H1 (cell line): ENCODE measurements at regions not wholly inside any gene's neighbourhood (a gene's known extent, or its start where the extent isn't known, plus 50 kb on each side); places are given as distances from the start of the nearest gene placed in this dataset.

ENCODE experiments used
- CTCF ChIA-PET: fragments of 300-600 bp; sonication (Branson Sonifier 250); formaldehyde crosslinking; loops from one replicate; lab custom pipeline; 2021; ENCODE audit not compliant: partially characterized antibody; lab: Charles Lee
- POLR2A ChIA-PET: fragments of 300-600 bp; sonication (Branson Sonifier 250); formaldehyde crosslinking; loops from one replicate; lab custom pipeline; 2021; ENCODE audit warnings: inconsistent platforms; ENCODE audit not compliant: partially characterized antibody; lab: Charles Lee
- DNase-seq, 2 experiments: peaks; one replicate each; pipeline versions ENCODE4 v3.0.0 to v3.0.0-alpha.2; 2010 to 2022; ENCODE audit warnings: low spot score in 2 of 2, low read depth in 1 of 2, mixed read lengths in 1 of 2
- FAIRE-seq: peaks from 2 replicates; lab custom pipeline; 2011; peaks lifted over from hg19 to GRCh38; lab: Jason Lieb, UNC
- H2AFZ ChIP-seq: 2 replicates; pipeline ENCODE4 v1.8.1; 2012; ENCODE audit warnings: low read length, inconsistent platforms
- H2AK5ac ChIP-seq: 2 replicates; pipeline ENCODE4 v1.6.1; 2013; ENCODE audit warnings: low read depth, low read length
- H2BK120ac ChIP-seq: replicated peaks from 2 replicates; pipeline ENCODE3; 2013; ENCODE audit warnings: low read depth, low read length, inconsistent platforms
- H2BK12ac ChIP-seq: 2 replicates; pipeline ENCODE4 v1.6.1; 2013; ENCODE audit warnings: low read depth, low read length
- H2BK15ac ChIP-seq: 2 replicates; pipeline ENCODE4 v1.6.1; 2013; ENCODE audit warnings: low read length
- H2BK20ac ChIP-seq: 2 replicates; pipeline ENCODE4 v1.6.1; 2013; ENCODE audit warnings: low read length
- H2BK5ac ChIP-seq: 2 replicates; pipeline ENCODE4 v1.6.1; 2013; ENCODE audit warnings: low read depth, low read length
- H3K14ac ChIP-seq: 2 replicates; pipeline ENCODE4 v1.6.1; 2013; ENCODE audit warnings: inconsistent platforms; ENCODE audit not compliant: insufficient read length
- H3K18ac ChIP-seq: 2 replicates; pipeline ENCODE4 v1.6.1; 2013; ENCODE audit warnings: low read length; ENCODE audit errors: extremely low read depth
- H3K23ac ChIP-seq: 2 replicates; pipeline ENCODE4 v1.6.1; 2013; ENCODE audit warnings: inconsistent platforms; ENCODE audit not compliant: insufficient read length
- H3K23me2 ChIP-seq: 2 replicates; pipeline ENCODE4 v1.6.1; 2013; ENCODE audit warnings: low read depth, low read length
- H3K27ac ChIP-seq: 2 replicates; pipeline ENCODE4 v1.6.1; 2011; ENCODE audit warnings: low read depth, low read length, inconsistent platforms
- H3K27me3 ChIP-seq, 4 experiments: replicated peaks in 1 of 4; 1 replicate in 1 of 4; 2 replicates in 3 of 4; pipeline versions ENCODE4 v1.6.1 to v1.8.1; 2011 to 2013; ENCODE audit warnings: low read length in 3 of 4, mild to moderate bottlenecking in 3 of 4, inconsistent platforms in 2 of 4, mixed read lengths in 2 of 4, moderate library complexity in 1 of 4; ENCODE audit not compliant: control insufficient read depth in 3 of 4, insufficient read depth in 3 of 4; ENCODE audit errors: extremely low read depth in 1 of 4
- H3K36me3 ChIP-seq, 4 experiments: 2 replicates each; pipeline versions ENCODE4 v1.6.1 to v1.8.1; 2011 to 2013; ENCODE audit warnings: mild to moderate bottlenecking in 4 of 4, low read length in 3 of 4, moderate library complexity in 2 of 4, control low read depth in 1 of 4, inconsistent platforms in 1 of 4; ENCODE audit not compliant: insufficient read depth in 4 of 4, control insufficient read depth in 2 of 4
- H3K4ac ChIP-seq: replicated peaks from 2 replicates; pipeline ENCODE3; 2013; ENCODE audit warnings: low read length, low read depth, mixed read lengths, inconsistent platforms; ENCODE audit not compliant: insufficient read length
- H3K4me1 ChIP-seq, 4 experiments: replicated peaks in 1 of 4; 1 replicate in 1 of 4; 2 replicates in 3 of 4; pipeline versions ENCODE4 v1.6.1 to v1.8.1; 2011 to 2013; ENCODE audit warnings: low read length in 3 of 4, inconsistent platforms in 2 of 4, mixed read lengths in 1 of 4; ENCODE audit not compliant: insufficient read depth in 4 of 4, control insufficient read depth in 3 of 4
- H3K4me2 ChIP-seq, 2 experiments: 2 replicates each; pipeline versions ENCODE4 v1.6.1 to v1.8.1; 2011 to 2013; ENCODE audit warnings: low read depth in 2 of 2, low read length in 2 of 2, control low read depth in 1 of 2, inconsistent platforms in 1 of 2, mild to moderate bottlenecking in 1 of 2; ENCODE audit not compliant: insufficient read depth in 1 of 2
- H3K4me3 ChIP-seq, 4 experiments: fragments of 200-600, 300-600 bp in 1 of 4; sonication (generic), shearing (Covaris generic), sonication (Bioruptor Twin) in 1 of 4; 2 replicates each; pipeline versions ENCODE4 v1.5.1 to v1.8.1; 2011 to 2016; ENCODE audit warnings: low read length in 4 of 4, low read depth in 3 of 4, control low read depth in 2 of 4, inconsistent platforms in 2 of 4, mild to moderate bottlenecking in 2 of 4, mixed read lengths in 1 of 4, moderate library complexity in 1 of 4; ENCODE audit not compliant: insufficient read depth in 2 of 4; ENCODE audit errors: extremely low read depth in 1 of 4
- H3K56ac ChIP-seq: replicated peaks from 2 replicates; pipeline ENCODE3; 2013; ENCODE audit warnings: low read depth, mild to moderate bottlenecking, mixed read lengths, low read length, inconsistent platforms; ENCODE audit not compliant: insufficient read length
- H3K79me1 ChIP-seq: 2 replicates; pipeline ENCODE4 v1.6.1; 2013; ENCODE audit warnings: low read depth, low read length, control low read depth
- H3K79me2 ChIP-seq, 2 experiments: 2 replicates each; pipeline versions ENCODE4 v1.6.1 to v1.8.1; 2012 to 2013; ENCODE audit warnings: low read length in 2 of 2, mild to moderate bottlenecking in 2 of 2, inconsistent platforms in 1 of 2; ENCODE audit not compliant: insufficient read depth in 2 of 2, control insufficient read depth in 1 of 2
- H3K9ac ChIP-seq, 4 experiments: replicated peaks in 1 of 4; 1 replicate in 1 of 4; 2 replicates in 3 of 4; pipeline versions ENCODE4 v1.6.1 to v1.8.1; 2011 to 2013; ENCODE audit warnings: low read depth in 3 of 4, low read length in 3 of 4, control low read depth in 2 of 4, mild to moderate bottlenecking in 2 of 4, moderate library complexity in 2 of 4, inconsistent platforms in 1 of 4; ENCODE audit errors: extremely low read depth in 1 of 4
- H3K9me3 ChIP-seq, 2 experiments: 2 replicates each; pipeline versions ENCODE4 v1.6.1 to v1.8.1; 2012 to 2013; ENCODE audit warnings: mild to moderate bottlenecking in 2 of 2, moderate library complexity in 2 of 2, control low read depth in 1 of 2, inconsistent platforms in 1 of 2, low read depth in 1 of 2, low read length in 1 of 2, mixed read lengths in 1 of 2; ENCODE audit not compliant: insufficient read depth in 2 of 2
- H4K20me1 ChIP-seq, 2 experiments: replicated peaks in 1 of 2; 2 replicates each; pipeline versions ENCODE3 to v1.8.1; 2011 to 2013; ENCODE audit warnings: inconsistent platforms in 2 of 2, low read length in 2 of 2, mild to moderate bottlenecking in 1 of 2; ENCODE audit not compliant: insufficient read depth in 2 of 2, control insufficient read depth in 1 of 2
- H4K5ac ChIP-seq: 2 replicates; pipeline ENCODE4 v1.6.1; 2013; ENCODE audit warnings: low read length, low read depth, mixed read lengths, inconsistent platforms; ENCODE audit not compliant: insufficient read length
- H4K8ac ChIP-seq: 2 replicates; pipeline ENCODE4 v1.8.0; 2013; ENCODE audit warnings: mild to moderate bottlenecking, moderate library complexity, low read length, inconsistent platforms; ENCODE audit not compliant: insufficient read depth; ENCODE audit errors: extremely low read depth
- H4K91ac ChIP-seq: replicated peaks from 2 replicates; pipeline ENCODE3; 2013; ENCODE audit warnings: low read length, mixed read lengths, inconsistent platforms; ENCODE audit not compliant: insufficient read length
- BACH1 ChIP-seq: IDR thresholded peaks from 2 replicates; pipeline ENCODE4 v1.6.1; 2012; ENCODE audit warnings: low read length, improper control_type of control experiment
- CHD2 ChIP-seq: IDR thresholded peaks from 2 replicates; pipeline ENCODE4 v1.6.1; 2012; ENCODE audit warnings: low read length, improper control_type of control experiment
- CREB1 ChIP-seq: IDR thresholded peaks from 2 replicates; pipeline ENCODE4 v1.6.1; 2012; ENCODE audit warnings: inconsistent platforms
- EGR1 ChIP-seq: IDR thresholded peaks from 2 replicates; pipeline ENCODE4 v1.6.1; 2011; ENCODE audit warnings: low read depth, low read length, borderline replicate concordance
- EP300 ChIP-seq, 2 experiments: IDR thresholded peaks; 1 replicate in 1 of 2; 2 replicates in 1 of 2; pipeline ENCODE4 v1.6.1; 2011 to 2012; ENCODE audit warnings: low read depth in 2 of 2, low read length in 2 of 2, mild to moderate bottlenecking in 2 of 2, borderline replicate concordance in 1 of 2, inconsistent platforms in 1 of 2, moderate library complexity in 1 of 2
- JUN ChIP-seq: IDR thresholded peaks from 2 replicates; pipeline ENCODE4 v1.6.1; 2011; ENCODE audit warnings: low read depth, mild to moderate bottlenecking, improper control_type of control experiment, low read length
- KDM4A ChIP-seq: IDR thresholded peaks from one replicate; pipeline ENCODE4 v1.7.1; 2012; ENCODE audit warnings: low read depth, mild to moderate bottlenecking, moderate library complexity, low read length, inconsistent platforms; ENCODE audit not compliant: severe bottlenecking
- NRF1 ChIP-seq: IDR thresholded peaks from 2 replicates; pipeline ENCODE4 v1.6.1; 2011; ENCODE audit warnings: mild to moderate bottlenecking, low read depth, low read length, improper control_type of control experiment
- POLR2AphosphoS5 ChIP-seq: IDR thresholded peaks from 2 replicates; pipeline ENCODE4 v1.6.1; 2011; ENCODE audit warnings: low read depth, low read length
- RBBP5 ChIP-seq: IDR thresholded peaks from 2 replicates; pipeline ENCODE4 v1.7.1; 2012; ENCODE audit warnings: low read depth, mild to moderate bottlenecking, inconsistent platforms, low read length, moderate library complexity, borderline replicate concordance
- TAF7 ChIP-seq: optimal IDR thresholded peaks from 2 replicates; pipeline ENCODE3; 2011; ENCODE audit warnings: low read depth, mild to moderate bottlenecking, inconsistent platforms, low read length, moderate library complexity, borderline replicate concordance
- YY1 ChIP-seq: IDR thresholded peaks from 2 replicates; pipeline ENCODE4 v1.6.1; 2011; ENCODE audit warnings: low read depth, mild to moderate bottlenecking, low read length
- ZNF274 ChIP-seq: IDR thresholded peaks from 2 replicates; pipeline ENCODE4 v1.7.0; 2012; ENCODE audit warnings: low read length, borderline replicate concordance; ENCODE audit errors: extremely low read depth
- WGBS, 2 experiments: shearing (Covaris generic) in 1 of 2; methylation state at CpG; one replicate each; pipeline versions ENCODE4 v1.1.6 to v1.1.7; 2013 to 2015; ENCODE audit warnings: low lambda C conversion rate in 2 of 2, mixed read lengths in 2 of 2, inconsistent platforms in 1 of 2, low coverage in 1 of 2, missing lambda C conversion rate in 1 of 2; ENCODE audit not compliant: insufficient replicate concordance in 2 of 2, insufficient coverage in 1 of 2, insufficient read length in 1 of 2; ENCODE audit errors: extremely low coverage in 1 of 2, missing lambda C conversion rate in 1 of 2; 5-methylcytosine and 5-hydroxymethylcytosine counted together

GRCh38 chr12:124675881-124676713, 108.7 kb upstream of the NCOR2 start:
- H3K9ac ChIP-seq = no peak overlapping the region
- H2BK15ac ChIP-seq = peak overlapping the region; percentile 100
- H3K23ac ChIP-seq = no peak overlapping the region
- TF ChIP-seq CHD2 (no peak), CREB1 (no peak), POLR2AphosphoS5 (no peak), TAF7 (no peak), YY1 (no peak), ZNF274 (no peak), EGR1 (no peak), JUN (no peak), NRF1 (no peak), RBBP5 (no peak), KDM4A (no peak), BACH1 (no peak), EP300 (IDR thresholded peaks at IDR 0.05; ENCODE audit: borderline replicate concordance in 1 of 2, low read depth in 2 of 2, low read length in 2 of 2) (no peak)

More at GRCh38 chr12:124675881-124676713, 108.7 kb upstream of the NCOR2 start:
- no peak overlapping the region for H4K5ac ChIP-seq
- FAIRE-seq (no peak), DNase-seq (no peak)
- no peak overlapping the region for H2BK20ac ChIP-seq
- H2BK120ac ChIP-seq = no peak overlapping the region
- H3K4me3 ChIP-seq = no peak overlapping the region
- H2AK5ac ChIP-seq = no peak overlapping the region
- no peaks in the 10 kb centered on the region; a peak in 1 of 7 replicates for H3K27me3 ChIP-seq
- peaks cover 0 to 7% of the 10 kb centered on the region in 2 experiments; a peak in 2 of 4 replicates for H3K9me3 ChIP-seq
- H3K56ac ChIP-seq = no peak overlapping the region
- H4K91ac ChIP-seq = peak overlapping the region; percentile 5
- peaks cover 0 to 6% of the 10 kb centered on the region in 2 experiments for H4K20me1 ChIP-seq
- H3K79me1 ChIP-seq = no peaks in the 10 kb centered on the region; the same call in 1 of the 2 replicates
- 86% methylated on average over 34 of the region's 36 CpGs; no CpG with 5 or more reads in 1 of the 2 experiments for WGBS, 2 experiments
- no peak overlapping the region; the same call in 1 of the 2 replicates for H4K8ac ChIP-seq
- ChIA-PET POLR2A (interaction anchor here (0.6 to 2.0 kb wide), 4 partner anchors 9 to 25 kb away, joined by 3 to 4 read pairs (median 3); no protein-coding TSS in a partner anchor), CTCF (interaction anchor here (0.7 to 1.2 kb wide), 3 partner anchors 44 to 91 kb away, joined by 3 read pairs; no protein-coding TSS in a partner anchor)
- H3K23me2 ChIP-seq = peaks cover 11% of the 10 kb centered on the region; the same call in 1 of the 2 replicates
- no peaks in the 10 kb centered on the region for H3K36me3 ChIP-seq
- peak overlapping the region; percentile 82 for H2BK5ac ChIP-seq
- no peaks in the 10 kb centered on the region; a peak in 2 of 7 replicates for H3K4me1 ChIP-seq
- no peak overlapping the region; the same call in 1 of the 2 replicates for H3K18ac ChIP-seq
- H3K79me2 ChIP-seq = no peaks in the 10 kb centered on the region
- H3K14ac ChIP-seq = peak overlapping the region; percentile 18
- H3K27ac ChIP-seq = no peak overlapping the region
- H3K4ac ChIP-seq = no peak overlapping the region
- peak overlapping the region; percentile 43; the same call in 1 of the 2 replicates for H2BK12ac ChIP-seq
- H2AFZ ChIP-seq = no peak overlapping the region
- H3K4me2 ChIP-seq = no peak overlapping the region
